SH-SY5Y (cell line): ENCODE measurements at regions not wholly inside any gene's neighbourhood (a gene's known extent, or its start where the extent isn't known, plus 50 kb on each side); places are given as distances from the start of the nearest gene placed in this dataset.

Experiments used
- GATA2 ChIP-seq: IDR thresholded peaks from 2 replicates; pipeline ENCODE4 v1.6.1; 2011; ENCODE audit warnings: mild to moderate bottlenecking, low read depth, low read length
- GATA3 ChIP-seq: IDR thresholded peaks from 2 replicates; pipeline ENCODE4 v1.6.1; 2011; ENCODE audit warnings: low read depth, mild to moderate bottlenecking, low read length, moderate library complexity

- no peak for TF ChIP-seq GATA3
- TF ChIP-seq GATA2: no peak
These were observed 239.7 kb upstream of the PGRMC2 start for GRCh38 chr4:128527351-128527750.
